Kidney epithelial cell (primary cell): ENCODE measurements at regions not wholly inside any gene's neighbourhood (a gene's known extent, or its start where the extent isn't known, plus 50 kb on each side); places are given as distances from the start of the nearest gene placed in this dataset.

Source experiments
- DNase-seq: peaks from one replicate; pipeline ENCODE4 v3.0.0-alpha.2; 2010; ENCODE audit warnings: low read depth
- H3K27me3 ChIP-seq: 2 replicates; pipeline ENCODE4 v1.6.0; 2011; ENCODE audit warnings: low read length; ENCODE audit not compliant: control insufficient read depth, insufficient read depth
- H3K36me3 ChIP-seq: 2 replicates; pipeline ENCODE4 v1.5.1; 2011; ENCODE audit warnings: low read length; ENCODE audit not compliant: control insufficient read depth, insufficient read depth
- H3K4me3 ChIP-seq: 2 replicates; pipeline ENCODE4 v1.5.1; 2011; ENCODE audit warnings: low read depth, mild to moderate bottlenecking, control low read depth, low read length
- CTCF ChIP-seq: IDR thresholded peaks from 2 replicates; pipeline ENCODE4 v1.5.1; 2011; ENCODE audit warnings: mild to moderate bottlenecking, moderate library complexity, low read length, control low read depth, inconsistent platforms; ENCODE audit not compliant: insufficient read depth, poor library complexity, severe bottlenecking

GRCh38 chr10:7075851-7076250 is 335.0 kb downstream of the SFMBT2 start:
- TF ChIP-seq CTCF: no peak
- no peaks in the 10 kb centered on the region for H3K27me3 ChIP-seq
- H3K36me3 ChIP-seq: no peaks in the 10 kb centered on the region
- no peak for DNase-seq
- no peak overlapping the region for H3K4me3 ChIP-seq

DNA sequence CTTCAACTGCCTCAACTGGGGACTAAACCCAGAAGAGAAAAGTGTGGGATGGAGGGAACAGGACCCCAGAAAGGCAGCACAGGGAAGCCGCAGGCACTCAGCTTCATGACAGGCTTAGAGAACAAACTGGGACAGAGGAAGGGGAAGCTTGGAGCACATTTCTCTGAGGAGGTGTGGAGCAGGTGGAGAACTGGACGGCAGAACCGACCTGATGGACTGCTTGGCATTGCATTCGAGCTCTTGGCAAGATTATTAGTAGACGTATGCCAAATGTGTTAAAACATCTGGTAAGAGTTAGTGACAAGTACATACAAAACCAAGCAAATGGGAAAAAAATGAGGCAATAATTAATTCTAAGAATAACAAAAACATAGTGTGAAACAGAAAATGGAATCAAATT is 335.7 kb downstream of the SFMBT2 start:
- TF ChIP-seq CTCF: no peak
- no peaks in the 10 kb centered on the region for H3K36me3 ChIP-seq
- H3K4me3 ChIP-seq: no peak overlapping the region
- no peaks in the 10 kb centered on the region for H3K27me3 ChIP-seq
- no peak for DNase-seq

DNA sequence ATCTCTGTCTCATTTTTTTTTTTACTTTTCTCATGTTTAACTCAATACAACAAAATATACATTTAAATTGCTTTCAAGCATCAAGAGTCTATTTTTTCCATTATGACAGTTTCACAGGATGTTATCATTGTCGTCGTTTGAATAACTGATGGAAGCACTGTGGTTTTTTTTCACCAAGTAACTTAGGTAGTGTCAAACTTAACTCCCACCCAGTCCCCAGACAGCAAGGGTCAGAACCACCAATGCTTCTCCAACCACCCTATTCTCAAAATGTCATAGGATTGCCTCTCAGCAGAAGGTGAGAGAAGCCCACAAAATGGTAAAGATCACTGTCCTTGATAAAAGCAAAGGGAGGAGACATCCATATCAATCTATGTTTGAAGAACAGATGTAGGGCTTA is 339.4 kb downstream of the SFMBT2 start:
- H3K36me3 ChIP-seq: no peaks in the 10 kb centered on the region
- TF ChIP-seq CTCF: no peak
- no peak overlapping the region for H3K4me3 ChIP-seq
- no peak for DNase-seq
- no peaks in the 10 kb centered on the region for H3K27me3 ChIP-seq

- Histone ChIP-seq H3K36me3 (no peaks in the 10 kb centered on the region), H3K4me3 (no peak overlapping the region), H3K27me3 (no peaks in the 10 kb centered on the region)
- no peak for DNase-seq
- no peak for TF ChIP-seq CTCF
Measured at GRCh38 chr10:7070950-7071349, 339.9 kb downstream of the SFMBT2 start.

DNA sequence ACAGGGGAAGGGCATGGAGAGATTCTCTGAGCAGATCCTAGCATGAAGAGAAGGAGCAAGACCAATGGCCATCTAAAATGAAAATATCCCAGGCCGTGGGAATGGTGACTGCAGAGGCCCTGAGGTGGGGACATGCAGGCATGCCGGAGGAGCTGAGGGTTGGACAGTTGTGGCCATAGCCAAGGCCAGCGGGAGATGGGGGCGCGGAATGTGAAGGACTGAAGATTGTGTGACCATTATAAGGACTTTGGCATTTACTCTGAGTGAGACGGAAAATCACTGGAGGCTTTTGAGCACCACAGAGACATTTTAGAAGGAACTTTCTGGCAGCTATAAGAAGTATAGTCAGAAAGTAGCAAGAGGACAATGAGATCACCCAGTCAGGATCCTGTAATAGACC is 341.1 kb downstream of the SFMBT2 start:
- no peaks in the 10 kb centered on the region for H3K27me3 ChIP-seq
- TF ChIP-seq CTCF: no peak
- H3K4me3 ChIP-seq: no peak overlapping the region
- DNase-seq: no peak
- no peaks in the 10 kb centered on the region for H3K36me3 ChIP-seq

GRCh38 chr10:7056216-7056615 is 354.6 kb downstream of the SFMBT2 start:
- no peaks in the 10 kb centered on the region for H3K36me3 ChIP-seq
- H3K4me3 ChIP-seq: no peak overlapping the region
- TF ChIP-seq CTCF: no peak
- no peaks in the 10 kb centered on the region for H3K27me3 ChIP-seq
- DNase-seq: no peak
